ENCODE measurements at regions not wholly inside any gene's neighbourhood (a gene's known extent, or its start where the extent isn't known, plus 50 kb on each side); places are given as distances from the start of the nearest gene placed in this dataset.
"Not testable (repeated sequence)": the region's sequence is repeated elsewhere in the genome, so short reads cannot be mapped to it uniquely, and the experiment has no call there.

GRCh38 chr2:53493210-53493609 lies 274.4 kb upstream of the CHAC2 start:
- intact Hi-C loops (cut with micrococcal nuclease) = no loop called here

- intact Hi-C loops (cut with micrococcal nuclease) = no loop called here
These were observed 276.9 kb upstream of the CHAC2 start for GRCh38 chr2:53490659-53491058.

GRCh38 chr2:53486185-53486899 lies 281.3 kb upstream of the CHAC2 start:
- intact Hi-C loops (cut with micrococcal nuclease) = not testable (repeated sequence)

GRCh38 chr2:53485021-53485728 lies 282.4 kb upstream of the CHAC2 start:
- intact Hi-C loops (cut with micrococcal nuclease) = no loop called here

GRCh38 chr2:53484531-53484930 lies 283.1 kb upstream of the CHAC2 start:
- intact Hi-C loops (cut with micrococcal nuclease) = no loop called here

GRCh38 chr2:53477517-53477916 lies 290.1 kb upstream of the CHAC2 start:
- intact Hi-C loops (cut with micrococcal nuclease) = no loop called here

GRCh38 chr2:53476834-53477233 lies 290.8 kb upstream of the CHAC2 start:
- intact Hi-C loops (cut with micrococcal nuclease) = no loop called here

- intact Hi-C loops (cut with micrococcal nuclease) = no loop called here
These were observed 291.8 kb upstream of the CHAC2 start for GRCh38 chr2:53475766-53476165.

GRCh38 chr2:53475321-53475720 lies 292.3 kb upstream of the CHAC2 start:
- intact Hi-C loops (cut with micrococcal nuclease) = no loop called here

GRCh38 chr2:53474914-53475313 lies 292.7 kb upstream of the CHAC2 start:
- intact Hi-C loops (cut with micrococcal nuclease) = no loop called here

GRCh38 chr2:53473775-53474311 lies 293.8 kb upstream of the CHAC2 start:
- intact Hi-C loops (cut with micrococcal nuclease) = no loop called here

- intact Hi-C loops (cut with micrococcal nuclease) = no loop called here
These were observed 294.4 kb upstream of the CHAC2 start for GRCh38 chr2:53473236-53473635.

GRCh38 chr2:53467467-53468180 lies 300.0 kb upstream of the CHAC2 start:
- intact Hi-C loops (cut with micrococcal nuclease) = no loop called here

- intact Hi-C loops (cut with micrococcal nuclease) = no loop called here
These were observed 303.5 kb upstream of the CHAC2 start for GRCh38 chr2:53463806-53464726.

- intact Hi-C loops (cut with micrococcal nuclease) = no loop called here
These were observed 306.7 kb upstream of the CHAC2 start for GRCh38 chr2:53460937-53461336.

GRCh38 chr2:53460347-53460746 lies 307.3 kb upstream of the CHAC2 start:
- intact Hi-C loops (cut with micrococcal nuclease) = no loop called here

- intact Hi-C loops (cut with micrococcal nuclease) = no loop called here
These were observed 312.5 kb upstream of the CHAC2 start for GRCh38 chr2:53455094-53455493.

- intact Hi-C loops (cut with micrococcal nuclease) = no loop called here
These were observed 314.5 kb upstream of the CHAC2 start for GRCh38 chr2:53452957-53453748.

- intact Hi-C loops (cut with micrococcal nuclease) = no loop called here
These were observed 315.2 kb upstream of the CHAC2 start for GRCh38 chr2:53452400-53452799.

- intact Hi-C loops (cut with micrococcal nuclease) = no loop called here
These were observed 316.7 kb upstream of the CHAC2 start for GRCh38 chr2:53450923-53451322.

All from T-helper 2 cell treated with Interferon-gamma antibody and Interleukin-4, amounts not matched to agents 100 ng/mL and 5 ng/mL, for 36 hours (primary cell).